AG04449 (cell line): ENCODE measurements at regions not wholly inside any gene's neighbourhood (a gene's known extent, or its start where the extent isn't known, plus 50 kb on each side); places are given as distances from the start of the nearest gene placed in this dataset.

ENCODE experiments used
- CTCF ChIA-PET: fragments of 350-600 bp; formaldehyde crosslinking; extraction: SDS; loops from one replicate; lab custom pipeline; 2021; ENCODE audit warnings: antibody characterized with exemption; lab: Yijun Ruan, JAX
- POLR2A ChIA-PET: fragments of 400-600, 350-600 bp; formaldehyde crosslinking; extraction: SDS; loops from one replicate; lab custom pipeline; 2020; ENCODE audit warnings: antibody characterized with exemption, inconsistent platforms; lab: Yijun Ruan, JAX
- DNase-seq: peaks from one replicate; pipeline ENCODE4 v3.0.0-alpha.2; 2010; ENCODE audit warnings: low read depth, low spot score
- H3K4me3 ChIP-seq: 2 replicates; pipeline ENCODE4 v1.5.1; 2011; ENCODE audit warnings: low read depth, mild to moderate bottlenecking, control low read depth, low read length
- TF ChIP-seq, protein P1 (sequence below): IDR thresholded peaks from one replicate; pipeline ENCODE4 v1.5.1; 2011; ENCODE audit warnings: mild to moderate bottlenecking, moderate library complexity, low read length, control low read depth, inconsistent platforms; ENCODE audit not compliant: insufficient read depth; ENCODE audit errors: missing control alignments

DNA sequence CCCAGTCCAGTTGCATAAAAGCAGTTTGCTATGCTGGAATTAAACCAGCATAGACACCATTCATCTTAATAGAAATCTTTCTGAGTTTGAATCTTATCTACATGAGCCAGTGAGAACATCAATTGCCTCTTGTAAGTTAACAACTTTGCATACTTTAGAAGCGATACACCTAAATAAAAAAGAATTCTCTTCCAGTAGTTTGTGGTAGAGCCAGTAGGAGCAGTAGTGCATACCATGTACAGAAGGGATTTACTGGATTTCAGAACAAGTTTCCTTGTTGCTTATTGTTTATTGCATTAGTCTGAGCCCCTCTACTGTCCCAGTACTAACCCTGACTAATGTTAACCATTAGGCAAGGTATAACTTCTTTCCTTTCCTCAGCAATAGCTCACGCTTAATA is 313.1 kb downstream of the TGFB2 start:
- POLR2A ChIA-PET, result no interaction called here
- TF ChIP-seq, protein P1, sequence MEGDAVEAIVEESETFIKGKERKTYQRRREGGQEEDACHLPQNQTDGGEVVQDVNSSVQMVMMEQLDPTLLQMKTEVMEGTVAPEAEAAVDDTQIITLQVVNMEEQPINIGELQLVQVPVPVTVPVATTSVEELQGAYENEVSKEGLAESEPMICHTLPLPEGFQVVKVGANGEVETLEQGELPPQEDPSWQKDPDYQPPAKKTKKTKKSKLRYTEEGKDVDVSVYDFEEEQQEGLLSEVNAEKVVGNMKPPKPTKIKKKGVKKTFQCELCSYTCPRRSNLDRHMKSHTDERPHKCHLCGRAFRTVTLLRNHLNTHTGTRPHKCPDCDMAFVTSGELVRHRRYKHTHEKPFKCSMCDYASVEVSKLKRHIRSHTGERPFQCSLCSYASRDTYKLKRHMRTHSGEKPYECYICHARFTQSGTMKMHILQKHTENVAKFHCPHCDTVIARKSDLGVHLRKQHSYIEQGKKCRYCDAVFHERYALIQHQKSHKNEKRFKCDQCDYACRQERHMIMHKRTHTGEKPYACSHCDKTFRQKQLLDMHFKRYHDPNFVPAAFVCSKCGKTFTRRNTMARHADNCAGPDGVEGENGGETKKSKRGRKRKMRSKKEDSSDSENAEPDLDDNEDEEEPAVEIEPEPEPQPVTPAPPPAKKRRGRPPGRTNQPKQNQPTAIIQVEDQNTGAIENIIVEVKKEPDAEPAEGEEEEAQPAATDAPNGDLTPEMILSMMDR, result peak; percentile 11
- H3K4me3 ChIP-seq, result no peak overlapping the region
- no peak for DNase-seq
- CTCF ChIA-PET, result interaction anchor here (0.7 to 1.4 kb wide), 2 partner anchors 88 to 319 kb away, joined by 3 read pairs; no protein-coding TSS in a partner anchor

DNA sequence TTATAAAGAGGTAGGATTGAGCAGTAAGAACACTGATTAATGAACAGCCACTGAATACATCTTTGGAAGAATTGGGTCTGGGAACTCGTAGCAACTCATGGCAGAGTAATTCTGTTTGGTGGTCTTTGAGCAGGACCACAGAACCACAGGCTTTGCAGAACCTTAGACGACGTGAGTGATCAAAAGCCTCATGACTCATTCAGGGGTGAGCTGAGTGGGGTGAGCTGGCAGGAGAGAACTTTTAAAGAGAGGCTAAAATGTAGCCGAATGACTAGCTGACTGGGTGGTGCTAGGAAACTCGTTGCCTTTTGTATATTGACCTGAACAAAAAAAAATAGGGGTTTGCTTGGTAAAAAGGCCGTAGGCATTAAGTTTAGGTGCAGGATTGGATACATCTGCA is 313.8 kb downstream of the TGFB2 start:
- no peak overlapping the region for H3K4me3 ChIP-seq
- no peak for DNase-seq
- ChIA-PET POLR2A (interaction anchor here (0.8 kb wide), 1 partner anchor 314 kb away, joined by 4 read pairs; the partner anchor contains the start of gene TGFB2), CTCF (interaction anchor here (0.7 to 1.4 kb wide), 2 partner anchors 89 to 320 kb away, joined by 3 read pairs; no protein-coding TSS in a partner anchor)
- TF ChIP-seq, protein P1, result no peak

- H3K4me3 ChIP-seq, result no peak overlapping the region
- ChIA-PET CTCF (interaction anchor here (0.8 to 1.1 kb wide), 2 partner anchors 17 to 317 kb away, joined by 3 read pairs; no protein-coding TSS in a partner anchor), POLR2A (no interaction called here)
- peak; percentile 69 for DNase-seq
- TF ChIP-seq, protein P1, result no peak
These were observed 315.0 kb downstream of the TGFB2 start for GRCh38 chr1:218659911-218660677.

DNA sequence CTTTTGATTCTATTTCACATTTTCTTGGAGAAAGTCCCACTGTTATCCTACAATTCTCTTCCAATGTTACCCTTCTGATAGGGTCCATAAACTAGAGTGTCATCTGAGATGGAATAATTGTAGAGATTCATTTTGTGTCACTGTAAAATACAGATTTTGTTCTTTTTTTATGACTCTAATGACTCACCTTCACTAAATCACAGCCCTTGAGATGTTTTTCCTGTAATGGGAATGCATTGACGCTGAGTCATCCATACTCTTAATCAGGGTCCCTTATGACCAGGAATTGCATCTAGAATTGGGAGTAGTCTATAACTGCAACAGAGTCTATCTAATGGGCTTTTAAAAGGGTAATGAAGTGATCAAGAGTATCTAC is 315.5 kb downstream of the TGFB2 start:
- ChIA-PET POLR2A (no interaction called here), CTCF (interaction anchor here (1.1 kb wide), 1 partner anchor 17 kb away, joined by 3 read pairs; no protein-coding TSS in a partner anchor)
- no peak overlapping the region for H3K4me3 ChIP-seq
- DNase-seq, result no peak
- TF ChIP-seq, protein P1, result no peak

DNA sequence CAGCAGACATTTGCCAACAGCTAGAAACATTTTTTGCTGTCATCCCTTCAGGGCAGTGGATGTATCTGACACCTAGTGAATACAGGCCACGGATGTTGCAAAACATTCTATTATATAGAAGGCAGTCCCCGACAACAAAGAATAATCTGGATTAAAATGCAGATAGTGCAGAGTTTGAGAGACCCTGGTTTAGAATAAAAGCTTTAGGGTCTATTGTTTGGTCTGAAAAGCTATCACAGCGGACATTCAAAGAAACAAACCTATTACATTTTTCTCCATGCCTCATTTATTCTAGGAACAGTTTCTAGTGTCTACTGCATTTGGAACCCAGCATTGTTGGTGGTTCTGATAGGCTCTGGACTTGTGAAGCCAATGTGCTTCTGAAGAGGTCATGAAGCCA is 316.3 kb downstream of the TGFB2 start:
- ChIA-PET CTCF (no interaction called here), POLR2A (no interaction called here)
- TF ChIP-seq, protein P1, result no peak
- no peak for DNase-seq
- H3K4me3 ChIP-seq, result no peak overlapping the region

GRCh38 chr1:218664385-218665170 is 319.4 kb downstream of the TGFB2 start:
- no peak overlapping the region for H3K4me3 ChIP-seq
- DNase-seq, result no peak
- ChIA-PET CTCF (no interaction called here), POLR2A (no interaction called here)
- TF ChIP-seq, protein P1, result no peak
